ENCODE measurements at regions not wholly inside any gene's neighbourhood (a gene's known extent, or its start where the extent isn't known, plus 50 kb on each side); places are given as distances from the start of the nearest gene placed in this dataset.

- in situ Hi-C loops (cut with HindIII; ENCODE audit: low sequenced_read_pairs), result loop anchor here (25.0 kb wide), 1 partner anchor 537 kb away; no protein-coding TSS in a partner anchor
- no peak for DNase-seq (ENCODE audit: low read depth)
- no peak for TF ChIP-seq CTCF (IDR thresholded peaks at IDR 0.05; ENCODE audit: low read depth, low read length, missing control alignments)
- no peak overlapping the region for H3K4me3 ChIP-seq (ENCODE audit: low read depth, low read length)
Observed at GRCh38 chr9:117625154-117625553, 79.0 kb upstream of the TLR4 start.

- no peak for DNase-seq (ENCODE audit: low read depth)
- TF ChIP-seq CTCF (IDR thresholded peaks at IDR 0.05; ENCODE audit: low read depth, low read length, missing control alignments), result no peak
- no peak overlapping the region for H3K4me3 ChIP-seq (ENCODE audit: low read depth, low read length)
- in situ Hi-C loops (cut with HindIII; ENCODE audit: low sequenced_read_pairs), result no loop called here
Observed at GRCh38 chr9:117624106-117624505, 80.1 kb upstream of the TLR4 start.

- no peak for TF ChIP-seq CTCF (IDR thresholded peaks at IDR 0.05; ENCODE audit: low read depth, low read length, missing control alignments)
- in situ Hi-C loops (cut with HindIII; ENCODE audit: low sequenced_read_pairs), result no loop called here
- no peak overlapping the region for H3K4me3 ChIP-seq (ENCODE audit: low read depth, low read length)
- no peak for DNase-seq (ENCODE audit: low read depth)
Observed at GRCh38 chr9:117622347-117622746, 81.9 kb upstream of the TLR4 start.

- no peak for TF ChIP-seq CTCF (IDR thresholded peaks at IDR 0.05; ENCODE audit: low read depth, low read length, missing control alignments)
- in situ Hi-C loops (cut with HindIII; ENCODE audit: low sequenced_read_pairs), result no loop called here
- no peak for DNase-seq (ENCODE audit: low read depth)
- no peak overlapping the region for H3K4me3 ChIP-seq (ENCODE audit: low read depth, low read length)
Observed at GRCh38 chr9:117616431-117616831, 87.8 kb upstream of the TLR4 start.

- DNase-seq (ENCODE audit: low read depth), result no peak
- in situ Hi-C loops (cut with HindIII; ENCODE audit: low sequenced_read_pairs), result no loop called here
- no peak overlapping the region for H3K4me3 ChIP-seq (ENCODE audit: low read depth, low read length)
- TF ChIP-seq CTCF (IDR thresholded peaks at IDR 0.05; ENCODE audit: low read depth, low read length, missing control alignments), result no peak
Observed at GRCh38 chr9:117612317-117612716, 91.9 kb upstream of the TLR4 start.

GRCh38 chr9:117597977-117598376 is 106.2 kb upstream of the TLR4 start:
- in situ Hi-C loops (cut with HindIII; ENCODE audit: low sequenced_read_pairs), result no loop called here
- no peak overlapping the region for H3K4me3 ChIP-seq (ENCODE audit: low read depth, low read length)
- TF ChIP-seq CTCF (IDR thresholded peaks at IDR 0.05; ENCODE audit: low read depth, low read length, missing control alignments), result no peak
- DNase-seq (ENCODE audit: low read depth), result no peak

GRCh38 chr9:117596678-117597077 is 107.5 kb upstream of the TLR4 start:
- TF ChIP-seq CTCF (IDR thresholded peaks at IDR 0.05; ENCODE audit: low read depth, low read length, missing control alignments), result no peak
- no peak overlapping the region for H3K4me3 ChIP-seq (ENCODE audit: low read depth, low read length)
- no peak for DNase-seq (ENCODE audit: low read depth)
- in situ Hi-C loops (cut with HindIII; ENCODE audit: low sequenced_read_pairs), result no loop called here

All from astrocyte of the cerebellum (primary cell).